ENCODE measurements at regions not wholly inside any gene's neighbourhood (a gene's known extent, or its start where the extent isn't known, plus 50 kb on each side); places are given as distances from the start of the nearest gene placed in this dataset.

GRCh38 chr5:136840601-136841000, 475.3 kb upstream of the TRPC7 start:
- TF ChIP-seq POLR2AphosphoS5 (IDR thresholded peaks at IDR 0.05; ENCODE audit: borderline replicate concordance, low read depth, low read length) (no peak), FOXP2 (optimal IDR thresholded peaks at IDR 0.05; ENCODE audit: control extremely low read depth, extremely low read length, insufficient read depth) (no peak)

All from SK-N-MC (cell line).